H1 (cell line): ENCODE measurements at regions not wholly inside any gene's neighbourhood (a gene's known extent, or its start where the extent isn't known, plus 50 kb on each side); places are given as distances from the start of the nearest gene placed in this dataset.

Source experiments
- CTCF ChIA-PET: fragments of 300-600 bp; sonication (Branson Sonifier 250); formaldehyde crosslinking; loops from one replicate; lab custom pipeline; 2021; ENCODE audit not compliant: partially characterized antibody; lab: Charles Lee
- POLR2A ChIA-PET: fragments of 300-600 bp; sonication (Branson Sonifier 250); formaldehyde crosslinking; loops from one replicate; lab custom pipeline; 2021; ENCODE audit warnings: inconsistent platforms; ENCODE audit not compliant: partially characterized antibody; lab: Charles Lee
- DNase-seq, 2 experiments: peaks; one replicate each; pipeline versions ENCODE4 v3.0.0 to v3.0.0-alpha.2; 2010 to 2022; ENCODE audit warnings: low spot score in 2 of 2, low read depth in 1 of 2, mixed read lengths in 1 of 2
- FAIRE-seq: peaks from 2 replicates; lab custom pipeline; 2011; peaks lifted over from hg19 to GRCh38; lab: Jason Lieb, UNC
- H2AFZ ChIP-seq: 2 replicates; pipeline ENCODE4 v1.8.1; 2012; ENCODE audit warnings: low read length, inconsistent platforms
- H2AK5ac ChIP-seq: 2 replicates; pipeline ENCODE4 v1.6.1; 2013; ENCODE audit warnings: low read depth, low read length
- H2BK120ac ChIP-seq: replicated peaks from 2 replicates; pipeline ENCODE3; 2013; ENCODE audit warnings: low read depth, low read length, inconsistent platforms
- H2BK12ac ChIP-seq: 2 replicates; pipeline ENCODE4 v1.6.1; 2013; ENCODE audit warnings: low read depth, low read length
- H2BK15ac ChIP-seq: 2 replicates; pipeline ENCODE4 v1.6.1; 2013; ENCODE audit warnings: low read length
- H2BK20ac ChIP-seq: 2 replicates; pipeline ENCODE4 v1.6.1; 2013; ENCODE audit warnings: low read length
- H2BK5ac ChIP-seq: 2 replicates; pipeline ENCODE4 v1.6.1; 2013; ENCODE audit warnings: low read depth, low read length
- H3K14ac ChIP-seq: 2 replicates; pipeline ENCODE4 v1.6.1; 2013; ENCODE audit warnings: inconsistent platforms; ENCODE audit not compliant: insufficient read length
- H3K18ac ChIP-seq: 2 replicates; pipeline ENCODE4 v1.6.1; 2013; ENCODE audit warnings: low read length; ENCODE audit errors: extremely low read depth
- H3K23ac ChIP-seq: 2 replicates; pipeline ENCODE4 v1.6.1; 2013; ENCODE audit warnings: inconsistent platforms; ENCODE audit not compliant: insufficient read length
- H3K23me2 ChIP-seq: 2 replicates; pipeline ENCODE4 v1.6.1; 2013; ENCODE audit warnings: low read depth, low read length
- H3K27ac ChIP-seq: 2 replicates; pipeline ENCODE4 v1.6.1; 2011; ENCODE audit warnings: low read depth, low read length, inconsistent platforms
- H3K27me3 ChIP-seq, 4 experiments: replicated peaks in 1 of 4; 1 replicate in 1 of 4; 2 replicates in 3 of 4; pipeline versions ENCODE4 v1.6.1 to v1.8.1; 2011 to 2013; ENCODE audit warnings: low read length in 3 of 4, mild to moderate bottlenecking in 3 of 4, inconsistent platforms in 2 of 4, mixed read lengths in 2 of 4, moderate library complexity in 1 of 4; ENCODE audit not compliant: control insufficient read depth in 3 of 4, insufficient read depth in 3 of 4; ENCODE audit errors: extremely low read depth in 1 of 4
- H3K36me3 ChIP-seq, 4 experiments: 2 replicates each; pipeline versions ENCODE4 v1.6.1 to v1.8.1; 2011 to 2013; ENCODE audit warnings: mild to moderate bottlenecking in 4 of 4, low read length in 3 of 4, moderate library complexity in 2 of 4, control low read depth in 1 of 4, inconsistent platforms in 1 of 4; ENCODE audit not compliant: insufficient read depth in 4 of 4, control insufficient read depth in 2 of 4
- H3K4ac ChIP-seq: replicated peaks from 2 replicates; pipeline ENCODE3; 2013; ENCODE audit warnings: low read length, low read depth, mixed read lengths, inconsistent platforms; ENCODE audit not compliant: insufficient read length
- H3K4me1 ChIP-seq, 4 experiments: replicated peaks in 1 of 4; 1 replicate in 1 of 4; 2 replicates in 3 of 4; pipeline versions ENCODE4 v1.6.1 to v1.8.1; 2011 to 2013; ENCODE audit warnings: low read length in 3 of 4, inconsistent platforms in 2 of 4, mixed read lengths in 1 of 4; ENCODE audit not compliant: insufficient read depth in 4 of 4, control insufficient read depth in 3 of 4
- H3K4me2 ChIP-seq, 2 experiments: 2 replicates each; pipeline versions ENCODE4 v1.6.1 to v1.8.1; 2011 to 2013; ENCODE audit warnings: low read depth in 2 of 2, low read length in 2 of 2, control low read depth in 1 of 2, inconsistent platforms in 1 of 2, mild to moderate bottlenecking in 1 of 2; ENCODE audit not compliant: insufficient read depth in 1 of 2
- H3K4me3 ChIP-seq, 4 experiments: fragments of 200-600, 300-600 bp in 1 of 4; sonication (generic), shearing (Covaris generic), sonication (Bioruptor Twin) in 1 of 4; 2 replicates each; pipeline versions ENCODE4 v1.5.1 to v1.8.1; 2011 to 2016; ENCODE audit warnings: low read length in 4 of 4, low read depth in 3 of 4, control low read depth in 2 of 4, inconsistent platforms in 2 of 4, mild to moderate bottlenecking in 2 of 4, mixed read lengths in 1 of 4, moderate library complexity in 1 of 4; ENCODE audit not compliant: insufficient read depth in 2 of 4; ENCODE audit errors: extremely low read depth in 1 of 4
- H3K56ac ChIP-seq: replicated peaks from 2 replicates; pipeline ENCODE3; 2013; ENCODE audit warnings: low read depth, mild to moderate bottlenecking, mixed read lengths, low read length, inconsistent platforms; ENCODE audit not compliant: insufficient read length
- H3K79me1 ChIP-seq: 2 replicates; pipeline ENCODE4 v1.6.1; 2013; ENCODE audit warnings: low read depth, low read length, control low read depth
- H3K79me2 ChIP-seq, 2 experiments: 2 replicates each; pipeline versions ENCODE4 v1.6.1 to v1.8.1; 2012 to 2013; ENCODE audit warnings: low read length in 2 of 2, mild to moderate bottlenecking in 2 of 2, inconsistent platforms in 1 of 2; ENCODE audit not compliant: insufficient read depth in 2 of 2, control insufficient read depth in 1 of 2
- H3K9ac ChIP-seq, 4 experiments: replicated peaks in 1 of 4; 1 replicate in 1 of 4; 2 replicates in 3 of 4; pipeline versions ENCODE4 v1.6.1 to v1.8.1; 2011 to 2013; ENCODE audit warnings: low read depth in 3 of 4, low read length in 3 of 4, control low read depth in 2 of 4, mild to moderate bottlenecking in 2 of 4, moderate library complexity in 2 of 4, inconsistent platforms in 1 of 4; ENCODE audit errors: extremely low read depth in 1 of 4
- H3K9me3 ChIP-seq, 2 experiments: 2 replicates each; pipeline versions ENCODE4 v1.6.1 to v1.8.1; 2012 to 2013; ENCODE audit warnings: mild to moderate bottlenecking in 2 of 2, moderate library complexity in 2 of 2, control low read depth in 1 of 2, inconsistent platforms in 1 of 2, low read depth in 1 of 2, low read length in 1 of 2, mixed read lengths in 1 of 2; ENCODE audit not compliant: insufficient read depth in 2 of 2
- H4K20me1 ChIP-seq, 2 experiments: replicated peaks in 1 of 2; 2 replicates each; pipeline versions ENCODE3 to v1.8.1; 2011 to 2013; ENCODE audit warnings: inconsistent platforms in 2 of 2, low read length in 2 of 2, mild to moderate bottlenecking in 1 of 2; ENCODE audit not compliant: insufficient read depth in 2 of 2, control insufficient read depth in 1 of 2
- H4K5ac ChIP-seq: 2 replicates; pipeline ENCODE4 v1.6.1; 2013; ENCODE audit warnings: low read length, low read depth, mixed read lengths, inconsistent platforms; ENCODE audit not compliant: insufficient read length
- H4K8ac ChIP-seq: 2 replicates; pipeline ENCODE4 v1.8.0; 2013; ENCODE audit warnings: mild to moderate bottlenecking, moderate library complexity, low read length, inconsistent platforms; ENCODE audit not compliant: insufficient read depth; ENCODE audit errors: extremely low read depth
- H4K91ac ChIP-seq: replicated peaks from 2 replicates; pipeline ENCODE3; 2013; ENCODE audit warnings: low read length, mixed read lengths, inconsistent platforms; ENCODE audit not compliant: insufficient read length
- WGBS, 2 experiments: shearing (Covaris generic) in 1 of 2; methylation state at CpG; one replicate each; pipeline versions ENCODE4 v1.1.6 to v1.1.7; 2013 to 2015; ENCODE audit warnings: low lambda C conversion rate in 2 of 2, mixed read lengths in 2 of 2, inconsistent platforms in 1 of 2, low coverage in 1 of 2, missing lambda C conversion rate in 1 of 2; ENCODE audit not compliant: insufficient replicate concordance in 2 of 2, insufficient coverage in 1 of 2, insufficient read length in 1 of 2; ENCODE audit errors: extremely low coverage in 1 of 2, missing lambda C conversion rate in 1 of 2; 5-methylcytosine and 5-hydroxymethylcytosine counted together
- TF ChIP-seq, protein P1 (sequence below): fragments of 300-600 bp; sonication (generic); IDR thresholded peaks from 2 replicates; pipeline ENCODE4 v1.7.1; 2012; ENCODE audit warnings: low read length, moderate library complexity, mild to moderate bottlenecking, inconsistent platforms; ENCODE audit not compliant: insufficient replicate concordance

DNA sequence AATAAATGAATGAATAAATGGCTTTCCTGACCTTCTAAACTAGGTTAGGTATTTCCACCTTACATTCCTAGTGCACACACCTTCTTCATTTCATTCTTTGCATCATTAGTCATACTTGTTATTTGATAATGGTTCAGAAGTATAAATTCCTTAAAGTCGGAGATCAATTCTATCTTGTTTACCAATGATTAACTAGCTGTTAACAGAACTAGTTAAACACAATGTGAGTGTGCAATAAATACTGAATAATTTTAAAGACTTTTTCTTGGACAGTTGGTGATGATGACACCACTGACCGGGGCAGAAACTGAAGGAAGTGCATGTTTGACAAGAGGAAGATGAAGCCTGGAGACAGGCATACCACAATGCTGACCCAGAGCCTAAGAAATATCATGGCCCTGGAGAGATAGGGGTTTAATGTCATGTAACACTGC is 207.1 kb upstream of the DEPDC1 start:
- H3K4ac ChIP-seq = no peak overlapping the region
- ChIA-PET POLR2A (no interaction called here), CTCF (no interaction called here)
- H3K23me2 ChIP-seq = no peaks in the 10 kb centered on the region; the same call in 1 of the 2 replicates
- H3K9me3 ChIP-seq = peaks cover 0 to 4% of the 10 kb centered on the region in 2 experiments; a peak in 1 of 4 replicates
- no peak for DNase-seq
- H2BK20ac ChIP-seq = no peak overlapping the region
- no peak overlapping the region for H3K4me2 ChIP-seq
- H3K79me1 ChIP-seq = no peaks in the 10 kb centered on the region
- no peak overlapping the region for H2AFZ ChIP-seq
- no peak overlapping the region for H2BK120ac ChIP-seq
- H4K5ac ChIP-seq = no peak overlapping the region
- H4K8ac ChIP-seq = no peak overlapping the region
- no peak overlapping the region for H2AK5ac ChIP-seq
- no peak overlapping the region for H2BK12ac ChIP-seq
- no peaks in the 10 kb centered on the region for H3K4me1 ChIP-seq
- no peak overlapping the region for H4K91ac ChIP-seq
- no peak overlapping the region for H3K27ac ChIP-seq
- H3K27me3 ChIP-seq = no peaks in the 10 kb centered on the region
- H3K79me2 ChIP-seq = no peaks in the 10 kb centered on the region
- H4K20me1 ChIP-seq = no peaks in the 10 kb centered on the region
- no peaks in the 10 kb centered on the region for H3K36me3 ChIP-seq
- no peak overlapping the region for H3K14ac ChIP-seq
- no peak for FAIRE-seq
- no peak overlapping the region for H2BK15ac ChIP-seq
- H3K9ac ChIP-seq = no peak overlapping the region
- no peak overlapping the region for H3K18ac ChIP-seq
- WGBS, 2 experiments = 46% methylated on average over 2 of the region's 2 CpGs; no CpG with 5 or more reads in 1 of the 2 experiments
- H3K56ac ChIP-seq = no peak overlapping the region
- no peak overlapping the region for H3K4me3 ChIP-seq
- no peak overlapping the region for H2BK5ac ChIP-seq
- H3K23ac ChIP-seq = no peak overlapping the region
- TF ChIP-seq, protein P1, sequence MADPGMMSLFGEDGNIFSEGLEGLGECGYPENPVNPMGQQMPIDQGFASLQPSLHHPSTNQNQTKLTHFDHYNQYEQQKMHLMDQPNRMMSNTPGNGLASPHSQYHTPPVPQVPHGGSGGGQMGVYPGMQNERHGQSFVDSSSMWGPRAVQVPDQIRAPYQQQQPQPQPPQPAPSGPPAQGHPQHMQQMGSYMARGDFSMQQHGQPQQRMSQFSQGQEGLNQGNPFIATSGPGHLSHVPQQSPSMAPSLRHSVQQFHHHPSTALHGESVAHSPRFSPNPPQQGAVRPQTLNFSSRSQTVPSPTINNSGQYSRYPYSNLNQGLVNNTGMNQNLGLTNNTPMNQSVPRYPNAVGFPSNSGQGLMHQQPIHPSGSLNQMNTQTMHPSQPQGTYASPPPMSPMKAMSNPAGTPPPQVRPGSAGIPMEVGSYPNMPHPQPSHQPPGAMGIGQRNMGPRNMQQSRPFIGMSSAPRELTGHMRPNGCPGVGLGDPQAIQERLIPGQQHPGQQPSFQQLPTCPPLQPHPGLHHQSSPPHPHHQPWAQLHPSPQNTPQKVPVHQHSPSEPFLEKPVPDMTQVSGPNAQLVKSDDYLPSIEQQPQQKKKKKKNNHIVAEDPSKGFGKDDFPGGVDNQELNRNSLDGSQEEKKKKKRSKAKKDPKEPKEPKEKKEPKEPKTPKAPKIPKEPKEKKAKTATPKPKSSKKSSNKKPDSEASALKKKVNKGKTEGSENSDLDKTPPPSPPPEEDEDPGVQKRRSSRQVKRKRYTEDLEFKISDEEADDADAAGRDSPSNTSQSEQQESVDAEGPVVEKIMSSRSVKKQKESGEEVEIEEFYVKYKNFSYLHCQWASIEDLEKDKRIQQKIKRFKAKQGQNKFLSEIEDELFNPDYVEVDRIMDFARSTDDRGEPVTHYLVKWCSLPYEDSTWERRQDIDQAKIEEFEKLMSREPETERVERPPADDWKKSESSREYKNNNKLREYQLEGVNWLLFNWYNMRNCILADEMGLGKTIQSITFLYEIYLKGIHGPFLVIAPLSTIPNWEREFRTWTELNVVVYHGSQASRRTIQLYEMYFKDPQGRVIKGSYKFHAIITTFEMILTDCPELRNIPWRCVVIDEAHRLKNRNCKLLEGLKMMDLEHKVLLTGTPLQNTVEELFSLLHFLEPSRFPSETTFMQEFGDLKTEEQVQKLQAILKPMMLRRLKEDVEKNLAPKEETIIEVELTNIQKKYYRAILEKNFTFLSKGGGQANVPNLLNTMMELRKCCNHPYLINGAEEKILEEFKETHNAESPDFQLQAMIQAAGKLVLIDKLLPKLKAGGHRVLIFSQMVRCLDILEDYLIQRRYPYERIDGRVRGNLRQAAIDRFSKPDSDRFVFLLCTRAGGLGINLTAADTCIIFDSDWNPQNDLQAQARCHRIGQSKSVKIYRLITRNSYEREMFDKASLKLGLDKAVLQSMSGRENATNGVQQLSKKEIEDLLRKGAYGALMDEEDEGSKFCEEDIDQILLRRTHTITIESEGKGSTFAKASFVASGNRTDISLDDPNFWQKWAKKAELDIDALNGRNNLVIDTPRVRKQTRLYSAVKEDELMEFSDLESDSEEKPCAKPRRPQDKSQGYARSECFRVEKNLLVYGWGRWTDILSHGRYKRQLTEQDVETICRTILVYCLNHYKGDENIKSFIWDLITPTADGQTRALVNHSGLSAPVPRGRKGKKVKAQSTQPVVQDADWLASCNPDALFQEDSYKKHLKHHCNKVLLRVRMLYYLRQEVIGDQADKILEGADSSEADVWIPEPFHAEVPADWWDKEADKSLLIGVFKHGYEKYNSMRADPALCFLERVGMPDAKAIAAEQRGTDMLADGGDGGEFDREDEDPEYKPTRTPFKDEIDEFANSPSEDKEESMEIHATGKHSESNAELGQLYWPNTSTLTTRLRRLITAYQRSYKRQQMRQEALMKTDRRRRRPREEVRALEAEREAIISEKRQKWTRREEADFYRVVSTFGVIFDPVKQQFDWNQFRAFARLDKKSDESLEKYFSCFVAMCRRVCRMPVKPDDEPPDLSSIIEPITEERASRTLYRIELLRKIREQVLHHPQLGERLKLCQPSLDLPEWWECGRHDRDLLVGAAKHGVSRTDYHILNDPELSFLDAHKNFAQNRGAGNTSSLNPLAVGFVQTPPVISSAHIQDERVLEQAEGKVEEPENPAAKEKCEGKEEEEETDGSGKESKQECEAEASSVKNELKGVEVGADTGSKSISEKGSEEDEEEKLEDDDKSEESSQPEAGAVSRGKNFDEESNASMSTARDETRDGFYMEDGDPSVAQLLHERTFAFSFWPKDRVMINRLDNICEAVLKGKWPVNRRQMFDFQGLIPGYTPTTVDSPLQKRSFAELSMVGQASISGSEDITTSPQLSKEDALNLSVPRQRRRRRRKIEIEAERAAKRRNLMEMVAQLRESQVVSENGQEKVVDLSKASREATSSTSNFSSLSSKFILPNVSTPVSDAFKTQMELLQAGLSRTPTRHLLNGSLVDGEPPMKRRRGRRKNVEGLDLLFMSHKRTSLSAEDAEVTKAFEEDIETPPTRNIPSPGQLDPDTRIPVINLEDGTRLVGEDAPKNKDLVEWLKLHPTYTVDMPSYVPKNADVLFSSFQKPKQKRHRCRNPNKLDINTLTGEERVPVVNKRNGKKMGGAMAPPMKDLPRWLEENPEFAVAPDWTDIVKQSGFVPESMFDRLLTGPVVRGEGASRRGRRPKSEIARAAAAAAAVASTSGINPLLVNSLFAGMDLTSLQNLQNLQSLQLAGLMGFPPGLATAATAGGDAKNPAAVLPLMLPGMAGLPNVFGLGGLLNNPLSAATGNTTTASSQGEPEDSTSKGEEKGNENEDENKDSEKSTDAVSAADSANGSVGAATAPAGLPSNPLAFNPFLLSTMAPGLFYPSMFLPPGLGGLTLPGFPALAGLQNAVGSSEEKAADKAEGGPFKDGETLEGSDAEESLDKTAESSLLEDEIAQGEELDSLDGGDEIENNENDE = no peak
